Keratinocyte (primary cell): ENCODE measurements at regions not wholly inside any gene's neighbourhood (a gene's known extent, or its start where the extent isn't known, plus 50 kb on each side); places are given as distances from the start of the nearest gene placed in this dataset.

Source experiments
- CTCF ChIP-seq, 3 experiments: IDR thresholded peaks in 1 of 3; conservative IDR thresholded peaks in 1 of 3; optimal IDR thresholded peaks in 1 of 3; 2 replicates in 2 of 3; 3 replicates in 1 of 3; pipeline versions ENCODE3 to v1.5.1; 2011; ENCODE audit warnings: low read length in 3 of 3, mild to moderate bottlenecking in 3 of 3, moderate library complexity in 2 of 3, control low read depth in 1 of 3, inconsistent platforms in 1 of 3; ENCODE audit not compliant: insufficient read depth in 2 of 3; ENCODE audit errors: extremely low read depth in 1 of 3
- EZH2 ChIP-seq: IDR thresholded peaks from one replicate; pipeline ENCODE4 v1.6.1; 2012; ENCODE audit warnings: inconsistent platforms, mild to moderate bottlenecking, low read length, moderate library complexity

DNA sequence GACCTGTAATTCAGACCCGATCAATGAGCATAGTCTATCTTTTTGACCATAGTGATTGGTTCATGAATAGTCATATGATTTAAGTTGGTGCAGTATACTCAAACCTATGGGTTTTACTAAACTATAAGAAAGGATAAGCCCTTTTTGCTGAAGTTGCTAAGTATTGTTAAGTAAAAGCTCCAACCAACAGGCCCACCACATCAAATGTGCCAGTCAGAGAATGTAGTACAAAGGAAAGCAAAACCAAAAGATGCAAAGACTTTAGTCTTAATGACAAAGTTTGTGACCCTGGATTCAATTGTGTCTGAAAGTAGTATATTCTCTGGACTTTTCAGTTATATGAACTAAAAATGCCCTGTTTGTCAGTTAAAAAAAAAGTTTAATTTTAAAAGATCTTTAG is 208.1 kb upstream of the TET2 start:
- TF ChIP-seq CTCF (optimal IDR thresholded peaks at IDR 0.05 in 1 of 3, IDR thresholded peaks at IDR 0.05 in 1 of 3, conservative IDR thresholded peaks at IDR 0.05 in 1 of 3; ENCODE audit: extremely low read depth in 1 of 3, insufficient read depth in 2 of 3, low read length in 3 of 3) = no peak
- TF ChIP-seq EZH2 = no peak
